GM12891 (cell line): ENCODE measurements at regions not wholly inside any gene's neighbourhood (a gene's known extent, or its start where the extent isn't known, plus 50 kb on each side); places are given as distances from the start of the nearest gene placed in this dataset.

Experiments used
- POLR2A ChIP-seq: IDR thresholded peaks from 2 replicates; pipeline ENCODE4 v1.6.1; 2011; ENCODE audit warnings: low read depth, low read length, control low read depth
- POLR2AphosphoS5 ChIP-seq: IDR thresholded peaks from 2 replicates; pipeline ENCODE4 v1.6.1; 2011; ENCODE audit warnings: low read depth, low read length, control low read depth
- TAF1 ChIP-seq: IDR thresholded peaks from 2 replicates; pipeline ENCODE4 v1.6.1; 2011; ENCODE audit warnings: low read depth, low read length, control low read depth

- TF ChIP-seq POLR2AphosphoS5 (no peak), POLR2A (no peak), TAF1 (no peak)
These were observed 139.0 kb upstream of the TNPO1 start for GRCh38 chr5:72677447-72677846.
